GM23248 (cell line): ENCODE measurements at regions not wholly inside any gene's neighbourhood (a gene's known extent, or its start where the extent isn't known, plus 50 kb on each side); places are given as distances from the start of the nearest gene placed in this dataset.

Experiments used
- EZH2 ChIP-seq: fragments of 200-600 bp; sonication (generic); IDR thresholded peaks from 2 replicates; pipeline ENCODE4 v1.6.1; 2018; ENCODE audit warnings: antibody characterized with exemption, mild to moderate bottlenecking; ENCODE audit not compliant: insufficient read depth, poor library complexity, severe bottlenecking
- EZH2phosphoT487 ChIP-seq: fragments of 200-600 bp; sonication (generic); IDR thresholded peaks from 2 replicates; pipeline ENCODE4 v1.6.1; 2018; ENCODE audit warnings: antibody characterized with exemption, moderate library complexity, mild to moderate bottlenecking, low read depth; ENCODE audit not compliant: insufficient read depth

GRCh38 chr12:91931111-91931510 is 214.5 kb downstream of the BTG1 start:
- TF ChIP-seq EZH2phosphoT487 (no peak), EZH2 (no peak)
